Spleen (tissue), 11 donors: ENCODE measurements at regions not wholly inside any gene's neighbourhood (a gene's known extent, or its start where the extent isn't known, plus 50 kb on each side); places are given as distances from the start of the nearest gene placed in this dataset.

Experiments used
- DNase-seq: peaks from one replicate; pipeline ENCODE4 v3.0.0-alpha.2; 2020
- H3K27ac ChIP-seq, 8 donors: fragments of 200-600 bp; sonication (generic) in 7 of 8; 1 replicate in 4 of 8; 2 replicates in 4 of 8; pipeline versions ENCODE4 v1.5.0 to v1.8.0; 2016 to 2021; ENCODE audit warnings: inconsistent platforms in 4 of 8, mild to moderate bottlenecking in 4 of 8, moderate library complexity in 1 of 8
- H3K27me3 ChIP-seq, 7 donors: fragments of 200-600 bp; sonication (generic) in 6 of 7; replicated peaks in 1 of 7; 1 replicate in 4 of 7; 2 replicates in 3 of 7; pipeline versions ENCODE4 v1.5.0 to v1.8.0; 2016 to 2021; ENCODE audit warnings: inconsistent platforms in 3 of 7, mild to moderate bottlenecking in 1 of 7
- H3K36me3 ChIP-seq, 6 donors: fragments of 200-600 bp; sonication (generic) in 5 of 6; 1 replicate in 4 of 6; 2 replicates in 2 of 6; pipeline versions ENCODE4 v1.5.0 to v1.8.0; 2016 to 2021; ENCODE audit warnings: inconsistent platforms in 2 of 6
- H3K4me1 ChIP-seq, 6 donors: fragments of 200-600 bp; sonication (generic) in 5 of 6; 1 replicate in 3 of 6; 2 replicates in 3 of 6; pipeline versions ENCODE4 v1.5.0 to v1.8.0; 2016 to 2021; ENCODE audit warnings: inconsistent platforms in 3 of 6
- H3K4me3 ChIP-seq, 8 donors: fragments of 200-600 bp; sonication (generic) in 7 of 8; 1 replicate in 4 of 8; 2 replicates in 4 of 8; pipeline versions ENCODE4 v1.5.0 to v1.8.0; 2016 to 2021; ENCODE audit warnings: inconsistent platforms in 4 of 8, mild to moderate bottlenecking in 4 of 8, moderate library complexity in 2 of 8
- H3K9me3 ChIP-seq, 8 donors: fragments of 200-600 bp; sonication (generic) in 7 of 8; 1 replicate in 4 of 8; 2 replicates in 4 of 8; pipeline versions ENCODE4 v1.5.0 to v1.8.0; 2016 to 2021; ENCODE audit warnings: inconsistent platforms in 4 of 8
- POLR2A ChIP-seq, 3 donors: fragments of 450-650 bp; IDR thresholded peaks; one replicate each; pipeline ENCODE4 v1.5.1; 2017; ENCODE audit warnings: antibody characterized with exemption in 3 of 3, mild to moderate bottlenecking in 1 of 3
- POLR2AphosphoS5 ChIP-seq, 3 donors: sonication (generic); formaldehyde crosslinking; IDR thresholded peaks; one replicate each; pipeline ENCODE4 v1.5.1; 2017; ENCODE audit warnings: antibody characterized with exemption in 3 of 3
- WGBS, 5 donors: extraction: QIAGEN DNeasy Blood & Tissue Kit in 3 of 5; methylation state at CpG; one replicate each; pipeline versions ENCODE4 v1.1.5 to v1.1.7; 2013 to 2018; 5-methylcytosine and 5-hydroxymethylcytosine counted together
- intact Hi-C: fragments of 100-400 bp; cut with DNase I; formaldehyde crosslinking; loops from one replicate; pipeline ENCODE4 v1.15.0; 2023; ENCODE audit warnings: low total_unique reads
- TF ChIP-seq, protein P1 (sequence below), 11 experiments: fragments of 200-600 bp in 7 of 11; fragments of 450-650 bp in 4 of 11; sonication (generic) in 4 of 11; IDR thresholded peaks in 8 of 11; conservative IDR thresholded peaks in 3 of 11; 1 replicate in 7 of 11; 2 replicates in 4 of 11; pipeline versions ENCODE4 v1.4.0 to v1.8.0; 2016 to 2021; ENCODE audit warnings: antibody characterized with exemption in 11 of 11, inconsistent platforms in 4 of 11, mild to moderate bottlenecking in 1 of 11
- donor health status: healthy with polysubstance abuse.
- donor health status: DM: no; HTN: no; CAD: no; lungs with moderate emphysema.
- donor health status: DM: no; HTN: no; CAD: no.
- donor health status: Bipolar disorder and iron deficiency.
- donor health status: healthy.
- donor health status: DM: no; HTN: no; CAD: no.
- donor health status: DM: yes; HTN: yes; CAD: no.

DNA sequence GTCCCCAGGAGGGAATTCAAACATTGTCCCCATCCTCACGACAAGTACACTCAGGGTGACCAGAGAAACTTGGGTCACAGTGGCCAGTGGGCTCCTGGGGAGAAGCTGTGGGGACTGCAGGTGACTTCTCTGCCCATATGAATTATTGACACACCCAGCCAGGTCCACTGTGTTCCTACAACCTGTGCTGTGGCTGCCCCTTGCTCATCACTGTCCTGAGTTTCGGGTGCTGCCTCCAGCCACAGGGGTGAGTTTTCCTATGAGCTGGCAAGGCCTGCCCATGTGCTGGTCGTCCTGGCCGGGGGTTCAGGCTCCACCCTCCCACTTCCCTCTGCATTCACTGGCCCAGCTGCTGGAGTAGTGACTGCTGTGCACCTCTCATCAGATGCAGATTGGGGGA lies 59.0 kb upstream of the RBFOX3 start:
- 4 to 35% (median 23%) methylated on average over 3 to 4 of the region's 4 CpGs for WGBS, 5 donors
- DNase-seq = peak; percentile 49
- peaks cover 0 to 30% (median 16%) of the 10 kb centered on the region in 8 donors for H3K9me3 ChIP-seq

DNA sequence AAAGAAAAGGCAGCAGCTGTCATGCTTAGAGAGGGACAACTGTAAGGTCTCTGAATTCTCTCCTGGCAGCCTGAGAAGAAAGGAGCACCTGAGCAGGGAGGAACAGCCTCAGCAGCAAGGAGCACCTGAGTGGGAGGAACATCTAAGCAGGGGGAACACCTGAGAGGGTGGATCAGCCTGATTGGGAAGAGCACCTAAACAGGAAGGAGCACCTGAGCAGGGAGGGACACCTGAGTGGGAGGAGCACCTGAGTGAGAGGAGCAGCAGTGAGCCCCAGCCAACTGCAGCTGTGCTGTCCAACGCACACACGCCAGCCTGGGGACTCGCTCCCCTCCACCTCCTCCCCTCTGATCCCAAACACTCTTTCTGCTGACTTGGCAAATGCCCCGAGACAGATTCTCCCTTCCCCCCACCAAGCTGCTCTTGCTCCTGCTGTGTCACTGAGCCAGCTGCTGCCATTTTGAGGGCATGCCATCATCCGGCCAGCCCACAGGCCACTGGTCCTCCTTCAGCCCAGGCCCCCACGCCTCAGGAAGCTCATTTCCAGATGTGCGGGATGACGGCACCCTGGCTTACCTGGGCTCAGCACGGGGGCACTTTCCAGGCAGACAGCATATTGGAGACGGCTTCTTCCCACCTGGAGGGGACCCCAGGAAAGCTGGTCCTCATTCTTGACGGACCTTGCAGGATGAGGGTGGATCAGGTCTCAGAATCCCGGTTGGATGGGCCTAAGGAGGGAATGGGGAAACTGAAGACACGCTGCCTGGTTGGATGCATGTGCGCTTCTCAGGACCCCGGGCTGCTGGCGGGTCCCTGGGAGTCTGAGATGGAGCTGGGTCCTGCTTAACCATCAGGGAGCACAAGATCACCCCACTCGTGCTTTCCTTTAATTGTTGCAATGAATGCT lies 57.7 kb upstream of the RBFOX3 start:
- Histone ChIP-seq H3K4me1 (no peaks in the 10 kb centered on the region), H3K36me3 (no peaks in the 10 kb centered on the region), H3K9me3 (peaks cover 0 to 17% (median 8%) of the 10 kb centered on the region in 8 donors), H3K4me3 (no peak overlapping the region), H3K27me3 (peaks cover 0 to 95% (median 18%) of the 10 kb centered on the region in 7 donors), H3K27ac (no peak overlapping the region)
- 67 to 75% (median 71%) methylated on average over 17 of the region's 17 CpGs for WGBS, 5 donors
- TF ChIP-seq, protein P1, sequence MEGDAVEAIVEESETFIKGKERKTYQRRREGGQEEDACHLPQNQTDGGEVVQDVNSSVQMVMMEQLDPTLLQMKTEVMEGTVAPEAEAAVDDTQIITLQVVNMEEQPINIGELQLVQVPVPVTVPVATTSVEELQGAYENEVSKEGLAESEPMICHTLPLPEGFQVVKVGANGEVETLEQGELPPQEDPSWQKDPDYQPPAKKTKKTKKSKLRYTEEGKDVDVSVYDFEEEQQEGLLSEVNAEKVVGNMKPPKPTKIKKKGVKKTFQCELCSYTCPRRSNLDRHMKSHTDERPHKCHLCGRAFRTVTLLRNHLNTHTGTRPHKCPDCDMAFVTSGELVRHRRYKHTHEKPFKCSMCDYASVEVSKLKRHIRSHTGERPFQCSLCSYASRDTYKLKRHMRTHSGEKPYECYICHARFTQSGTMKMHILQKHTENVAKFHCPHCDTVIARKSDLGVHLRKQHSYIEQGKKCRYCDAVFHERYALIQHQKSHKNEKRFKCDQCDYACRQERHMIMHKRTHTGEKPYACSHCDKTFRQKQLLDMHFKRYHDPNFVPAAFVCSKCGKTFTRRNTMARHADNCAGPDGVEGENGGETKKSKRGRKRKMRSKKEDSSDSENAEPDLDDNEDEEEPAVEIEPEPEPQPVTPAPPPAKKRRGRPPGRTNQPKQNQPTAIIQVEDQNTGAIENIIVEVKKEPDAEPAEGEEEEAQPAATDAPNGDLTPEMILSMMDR (IDR thresholded peaks at IDR 0.05 in 8 of 11, conservative IDR thresholded peaks at IDR 0.05 in 3 of 11) = no peak
- TF ChIP-seq POLR2A (IDR thresholded peaks at IDR 0.05) (no peak), POLR2AphosphoS5 (IDR thresholded peaks at IDR 0.05) (no peak)
- peak; percentile 42 for DNase-seq
- intact Hi-C loops = no loop called here

More for the DNA sequence above, 59.0 kb upstream of the RBFOX3 start:
- Histone ChIP-seq H3K27ac (no peak overlapping the region), H3K36me3 (no peaks in the 10 kb centered on the region), H3K4me1 (no peaks in the 10 kb centered on the region), H3K27me3 (peaks cover 0 to 92% (median 14%) of the 10 kb centered on the region in 7 donors), H3K4me3 (no peak overlapping the region)
- intact Hi-C loops = no loop called here
- TF ChIP-seq, protein P1 (IDR thresholded peaks at IDR 0.05 in 8 of 11, conservative IDR thresholded peaks at IDR 0.05 in 3 of 11) = no peak
- TF ChIP-seq POLR2AphosphoS5 (IDR thresholded peaks at IDR 0.05) (no peak), POLR2A (IDR thresholded peaks at IDR 0.05) (no peak)

DNA sequence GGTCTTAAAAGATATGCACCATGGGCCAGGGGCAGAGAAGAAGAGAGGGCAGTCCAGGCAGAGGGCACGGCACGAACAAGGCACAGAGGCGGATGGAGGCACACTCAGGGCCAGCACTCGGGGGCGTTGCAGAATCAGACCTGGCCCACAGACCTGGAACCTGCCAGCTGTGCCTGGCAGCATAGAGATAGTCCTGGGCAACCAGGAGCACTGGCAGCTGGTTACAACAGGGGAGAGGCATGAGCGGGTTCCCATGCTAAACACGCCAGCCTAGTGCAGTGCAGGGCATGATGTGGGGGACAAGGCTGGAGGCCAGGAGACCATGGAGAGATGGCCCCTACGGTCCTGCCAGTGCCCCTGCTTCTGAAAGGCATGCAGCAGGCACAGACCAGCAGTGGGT lies 56.9 kb upstream of the RBFOX3 start:
- H3K4me1 ChIP-seq = no peaks in the 10 kb centered on the region
- intact Hi-C loops = no loop called here
- H3K9me3 ChIP-seq = peaks cover 0 to 9% (median under 1%) of the 10 kb centered on the region in 8 donors
- no peak for TF ChIP-seq POLR2AphosphoS5 (IDR thresholded peaks at IDR 0.05)
- H3K4me3 ChIP-seq = no peak overlapping the region
- DNase-seq = peak; percentile 41
- no peak overlapping the region for H3K27ac ChIP-seq
- WGBS, 5 donors = 84 to 90% (median 89%) methylated on average over 6 to 8 of the region's 8 CpGs
- no peaks in the 10 kb centered on the region for H3K36me3 ChIP-seq
- peaks cover 0 to 95% (median 18%) of the 10 kb centered on the region in 7 donors for H3K27me3 ChIP-seq

DNA sequence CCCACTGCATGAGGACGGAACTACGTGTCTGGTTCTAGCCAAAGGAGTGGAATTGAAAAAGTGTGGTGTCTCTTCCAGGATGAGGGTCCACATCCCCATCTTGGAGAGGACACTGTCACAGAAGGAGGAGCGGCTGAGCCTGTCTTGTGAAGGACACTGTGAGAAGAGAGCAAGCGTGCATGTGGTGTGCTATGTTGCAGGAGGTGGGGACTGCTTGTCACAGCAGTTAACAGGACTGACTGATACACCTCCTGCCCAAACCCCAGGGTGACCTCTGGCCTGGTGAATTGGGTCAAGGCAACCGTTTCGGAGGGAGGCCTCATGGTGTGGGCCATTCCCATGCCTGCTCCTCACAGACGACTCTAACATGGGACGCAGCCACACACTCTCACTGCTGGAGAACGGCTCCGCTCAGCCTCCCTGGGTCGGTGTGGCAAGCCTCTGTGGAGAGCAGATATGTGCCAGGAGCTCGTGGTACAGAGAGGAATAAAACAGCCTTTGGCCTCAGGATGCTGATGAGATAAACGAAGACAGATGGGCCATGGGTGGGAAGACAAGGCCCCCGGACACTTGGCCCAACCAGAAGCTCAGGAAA lies 56.4 kb upstream of the RBFOX3 start:
- peak; percentile 42 for DNase-seq
- WGBS, 5 donors = 80 to 85% (median 82%) methylated on average over 10 to 14 of the region's 14 CpGs
- Histone ChIP-seq H3K36me3 (no peaks in the 10 kb centered on the region), H3K4me3 (no peak overlapping the region), H3K27me3 (peaks cover 0 to 95% (median 18%) of the 10 kb centered on the region in 7 donors), H3K9me3 (peaks cover 0 to 6% (median under 1%) of the 10 kb centered on the region in 8 donors), H3K27ac (no peak overlapping the region), H3K4me1 (no peaks in the 10 kb centered on the region)
- intact Hi-C loops = no loop called here
- TF ChIP-seq, protein P1 (IDR thresholded peaks at IDR 0.05 in 8 of 11, conservative IDR thresholded peaks at IDR 0.05 in 3 of 11) = no peak
- no peak for TF ChIP-seq POLR2A (IDR thresholded peaks at IDR 0.05)
